Fibroblast of the aortic adventitia (primary cell): ENCODE measurements at regions not wholly inside any gene's neighbourhood (a gene's known extent, or its start where the extent isn't known, plus 50 kb on each side); places are given as distances from the start of the nearest gene placed in this dataset.
A peak's percentile ranks its signal among the peaks of the same experiment; 100 is the strongest.
"Not testable (repeated sequence)": the region's sequence is repeated elsewhere in the genome, so short reads cannot be mapped to it uniquely, and the experiment has no call there.

Source experiments
- DNase-seq: peaks from one replicate; pipeline ENCODE4 v3.0.0-alpha.2; 2010; ENCODE audit warnings: low read depth
- H3K4me3 ChIP-seq: 2 replicates; pipeline ENCODE4 v1.5.1; 2011; ENCODE audit warnings: low read depth, mild to moderate bottlenecking, control low read depth, low read length, moderate library complexity
- CTCF ChIP-seq: IDR thresholded peaks from 2 replicates; pipeline ENCODE4 v1.5.1; 2011; ENCODE audit warnings: mild to moderate bottlenecking, low read length, control low read depth, inconsistent platforms; ENCODE audit not compliant: insufficient read depth

- TF ChIP-seq CTCF: no peak
- H3K4me3 ChIP-seq: no peak overlapping the region
- DNase-seq: no peak
Measured at GRCh38 chr5:174491761-174492350, 232.5 kb upstream of the MSX2 start.

- H3K4me3 ChIP-seq: no peak overlapping the region
- no peak for TF ChIP-seq CTCF
- DNase-seq: no peak
Measured at GRCh38 chr5:174493530-174493929, 230.9 kb upstream of the MSX2 start.

- DNase-seq: not testable (repeated sequence)
Measured at GRCh38 chr5:174497939-174498338, 226.4 kb upstream of the MSX2 start.

GRCh38 chr5:174498575-174498974, 225.8 kb upstream of the MSX2 start:
- not testable (repeated sequence) for H3K4me3 ChIP-seq, DNase-seq

More at GRCh38 chr5:174497939-174498338, 226.4 kb upstream of the MSX2 start:
- not testable (repeated sequence) for H3K4me3 ChIP-seq

- DNase-seq: no peak
- H3K4me3 ChIP-seq: no peak overlapping the region
- TF ChIP-seq CTCF: no peak
Measured at GRCh38 chr5:174500636-174501035, 223.7 kb upstream of the MSX2 start.

- H3K4me3 ChIP-seq: no peak overlapping the region
- TF ChIP-seq CTCF: no peak
- peak; percentile 23 for DNase-seq
Measured at GRCh38 chr5:174501461-174502069, 222.8 kb upstream of the MSX2 start.

- no peak for DNase-seq
- TF ChIP-seq CTCF: no peak
- no peak overlapping the region for H3K4me3 ChIP-seq
Measured at GRCh38 chr5:174503086-174503460, 221.3 kb upstream of the MSX2 start.
